H1 (cell line): ENCODE measurements at regions not wholly inside any gene's neighbourhood (a gene's known extent, or its start where the extent isn't known, plus 50 kb on each side); places are given as distances from the start of the nearest gene placed in this dataset.

Experiments
- CTCF ChIA-PET: fragments of 300-600 bp; sonication (Branson Sonifier 250); formaldehyde crosslinking; loops from one replicate; lab custom pipeline; 2021; ENCODE audit not compliant: partially characterized antibody; lab: Charles Lee
- POLR2A ChIA-PET: fragments of 300-600 bp; sonication (Branson Sonifier 250); formaldehyde crosslinking; loops from one replicate; lab custom pipeline; 2021; ENCODE audit warnings: inconsistent platforms; ENCODE audit not compliant: partially characterized antibody; lab: Charles Lee
- DNase-seq, 2 experiments: peaks; one replicate each; pipeline versions ENCODE4 v3.0.0 to v3.0.0-alpha.2; 2010 to 2022; ENCODE audit warnings: low spot score in 2 of 2, low read depth in 1 of 2, mixed read lengths in 1 of 2
- FAIRE-seq: peaks from 2 replicates; lab custom pipeline; 2011; peaks lifted over from hg19 to GRCh38; lab: Jason Lieb, UNC
- H2AFZ ChIP-seq: 2 replicates; pipeline ENCODE4 v1.8.1; 2012; ENCODE audit warnings: low read length, inconsistent platforms
- H2AK5ac ChIP-seq: 2 replicates; pipeline ENCODE4 v1.6.1; 2013; ENCODE audit warnings: low read depth, low read length
- H2BK120ac ChIP-seq: replicated peaks from 2 replicates; pipeline ENCODE3; 2013; ENCODE audit warnings: low read depth, low read length, inconsistent platforms
- H2BK12ac ChIP-seq: 2 replicates; pipeline ENCODE4 v1.6.1; 2013; ENCODE audit warnings: low read depth, low read length
- H2BK15ac ChIP-seq: 2 replicates; pipeline ENCODE4 v1.6.1; 2013; ENCODE audit warnings: low read length
- H2BK20ac ChIP-seq: 2 replicates; pipeline ENCODE4 v1.6.1; 2013; ENCODE audit warnings: low read length
- H2BK5ac ChIP-seq: 2 replicates; pipeline ENCODE4 v1.6.1; 2013; ENCODE audit warnings: low read depth, low read length
- H3K14ac ChIP-seq: 2 replicates; pipeline ENCODE4 v1.6.1; 2013; ENCODE audit warnings: inconsistent platforms; ENCODE audit not compliant: insufficient read length
- H3K18ac ChIP-seq: 2 replicates; pipeline ENCODE4 v1.6.1; 2013; ENCODE audit warnings: low read length; ENCODE audit errors: extremely low read depth
- H3K23ac ChIP-seq: 2 replicates; pipeline ENCODE4 v1.6.1; 2013; ENCODE audit warnings: inconsistent platforms; ENCODE audit not compliant: insufficient read length
- H3K23me2 ChIP-seq: 2 replicates; pipeline ENCODE4 v1.6.1; 2013; ENCODE audit warnings: low read depth, low read length
- H3K27ac ChIP-seq: 2 replicates; pipeline ENCODE4 v1.6.1; 2011; ENCODE audit warnings: low read depth, low read length, inconsistent platforms
- H3K27me3 ChIP-seq, 4 experiments: replicated peaks in 1 of 4; 1 replicate in 1 of 4; 2 replicates in 3 of 4; pipeline versions ENCODE4 v1.6.1 to v1.8.1; 2011 to 2013; ENCODE audit warnings: low read length in 3 of 4, mild to moderate bottlenecking in 3 of 4, inconsistent platforms in 2 of 4, mixed read lengths in 2 of 4, moderate library complexity in 1 of 4; ENCODE audit not compliant: control insufficient read depth in 3 of 4, insufficient read depth in 3 of 4; ENCODE audit errors: extremely low read depth in 1 of 4
- H3K36me3 ChIP-seq, 4 experiments: 2 replicates each; pipeline versions ENCODE4 v1.6.1 to v1.8.1; 2011 to 2013; ENCODE audit warnings: mild to moderate bottlenecking in 4 of 4, low read length in 3 of 4, moderate library complexity in 2 of 4, control low read depth in 1 of 4, inconsistent platforms in 1 of 4; ENCODE audit not compliant: insufficient read depth in 4 of 4, control insufficient read depth in 2 of 4
- H3K4ac ChIP-seq: replicated peaks from 2 replicates; pipeline ENCODE3; 2013; ENCODE audit warnings: low read length, low read depth, mixed read lengths, inconsistent platforms; ENCODE audit not compliant: insufficient read length
- H3K4me1 ChIP-seq, 4 experiments: replicated peaks in 1 of 4; 1 replicate in 1 of 4; 2 replicates in 3 of 4; pipeline versions ENCODE4 v1.6.1 to v1.8.1; 2011 to 2013; ENCODE audit warnings: low read length in 3 of 4, inconsistent platforms in 2 of 4, mixed read lengths in 1 of 4; ENCODE audit not compliant: insufficient read depth in 4 of 4, control insufficient read depth in 3 of 4
- H3K4me2 ChIP-seq, 2 experiments: 2 replicates each; pipeline versions ENCODE4 v1.6.1 to v1.8.1; 2011 to 2013; ENCODE audit warnings: low read depth in 2 of 2, low read length in 2 of 2, control low read depth in 1 of 2, inconsistent platforms in 1 of 2, mild to moderate bottlenecking in 1 of 2; ENCODE audit not compliant: insufficient read depth in 1 of 2
- H3K4me3 ChIP-seq, 4 experiments: fragments of 200-600, 300-600 bp in 1 of 4; sonication (generic), shearing (Covaris generic), sonication (Bioruptor Twin) in 1 of 4; 2 replicates each; pipeline versions ENCODE4 v1.5.1 to v1.8.1; 2011 to 2016; ENCODE audit warnings: low read length in 4 of 4, low read depth in 3 of 4, control low read depth in 2 of 4, inconsistent platforms in 2 of 4, mild to moderate bottlenecking in 2 of 4, mixed read lengths in 1 of 4, moderate library complexity in 1 of 4; ENCODE audit not compliant: insufficient read depth in 2 of 4; ENCODE audit errors: extremely low read depth in 1 of 4
- H3K56ac ChIP-seq: replicated peaks from 2 replicates; pipeline ENCODE3; 2013; ENCODE audit warnings: low read depth, mild to moderate bottlenecking, mixed read lengths, low read length, inconsistent platforms; ENCODE audit not compliant: insufficient read length
- H3K79me1 ChIP-seq: 2 replicates; pipeline ENCODE4 v1.6.1; 2013; ENCODE audit warnings: low read depth, low read length, control low read depth
- H3K79me2 ChIP-seq, 2 experiments: 2 replicates each; pipeline versions ENCODE4 v1.6.1 to v1.8.1; 2012 to 2013; ENCODE audit warnings: low read length in 2 of 2, mild to moderate bottlenecking in 2 of 2, inconsistent platforms in 1 of 2; ENCODE audit not compliant: insufficient read depth in 2 of 2, control insufficient read depth in 1 of 2
- H3K9ac ChIP-seq, 4 experiments: replicated peaks in 1 of 4; 1 replicate in 1 of 4; 2 replicates in 3 of 4; pipeline versions ENCODE4 v1.6.1 to v1.8.1; 2011 to 2013; ENCODE audit warnings: low read depth in 3 of 4, low read length in 3 of 4, control low read depth in 2 of 4, mild to moderate bottlenecking in 2 of 4, moderate library complexity in 2 of 4, inconsistent platforms in 1 of 4; ENCODE audit errors: extremely low read depth in 1 of 4
- H3K9me3 ChIP-seq, 2 experiments: 2 replicates each; pipeline versions ENCODE4 v1.6.1 to v1.8.1; 2012 to 2013; ENCODE audit warnings: mild to moderate bottlenecking in 2 of 2, moderate library complexity in 2 of 2, control low read depth in 1 of 2, inconsistent platforms in 1 of 2, low read depth in 1 of 2, low read length in 1 of 2, mixed read lengths in 1 of 2; ENCODE audit not compliant: insufficient read depth in 2 of 2
- H4K20me1 ChIP-seq, 2 experiments: replicated peaks in 1 of 2; 2 replicates each; pipeline versions ENCODE3 to v1.8.1; 2011 to 2013; ENCODE audit warnings: inconsistent platforms in 2 of 2, low read length in 2 of 2, mild to moderate bottlenecking in 1 of 2; ENCODE audit not compliant: insufficient read depth in 2 of 2, control insufficient read depth in 1 of 2
- H4K5ac ChIP-seq: 2 replicates; pipeline ENCODE4 v1.6.1; 2013; ENCODE audit warnings: low read length, low read depth, mixed read lengths, inconsistent platforms; ENCODE audit not compliant: insufficient read length
- H4K8ac ChIP-seq: 2 replicates; pipeline ENCODE4 v1.8.0; 2013; ENCODE audit warnings: mild to moderate bottlenecking, moderate library complexity, low read length, inconsistent platforms; ENCODE audit not compliant: insufficient read depth; ENCODE audit errors: extremely low read depth
- H4K91ac ChIP-seq: replicated peaks from 2 replicates; pipeline ENCODE3; 2013; ENCODE audit warnings: low read length, mixed read lengths, inconsistent platforms; ENCODE audit not compliant: insufficient read length
- ASH2L ChIP-seq: fragments of 200-600, 300-600 bp; sonication (generic); IDR thresholded peaks from one replicate; pipeline ENCODE4 v1.7.1; 2017; ENCODE audit warnings: low read length
- BRCA1 ChIP-seq: IDR thresholded peaks from 2 replicates; pipeline ENCODE4 v1.6.1; 2012; ENCODE audit warnings: low read depth, low read length, improper control_type of control experiment
- CBX8 ChIP-seq: fragments of 300-800, 300-1000 bp; sonication (generic); IDR thresholded peaks from 2 replicates; pipeline ENCODE4 v1.7.1; 2016; ENCODE audit warnings: low read depth, low read length, borderline replicate concordance
- CREB1 ChIP-seq: IDR thresholded peaks from 2 replicates; pipeline ENCODE4 v1.6.1; 2012; ENCODE audit warnings: inconsistent platforms
- RBBP5 ChIP-seq: IDR thresholded peaks from 2 replicates; pipeline ENCODE4 v1.7.1; 2012; ENCODE audit warnings: low read depth, mild to moderate bottlenecking, inconsistent platforms, low read length, moderate library complexity, borderline replicate concordance
- RFX5 ChIP-seq: IDR thresholded peaks from 2 replicates; pipeline ENCODE4 v1.6.1; 2011; ENCODE audit warnings: low read depth, low read length, improper control_type of control experiment, borderline replicate concordance
- SP4 ChIP-seq: IDR thresholded peaks from 2 replicates; pipeline ENCODE4 v1.6.1; 2012; ENCODE audit warnings: low read length, inconsistent platforms
- TCF12 ChIP-seq: IDR thresholded peaks from 2 replicates; pipeline ENCODE4 v1.6.1; 2011; ENCODE audit warnings: low read depth, mild to moderate bottlenecking, low read length
- TF ChIP-seq, protein P1 (sequence below), 3 experiments: IDR thresholded peaks; 1 replicate in 2 of 3; 2 replicates in 1 of 3; pipeline versions ENCODE4 v1.5.1 to v1.6.1; 2011; ENCODE audit warnings: low read length in 3 of 3, mild to moderate bottlenecking in 3 of 3, inconsistent platforms in 2 of 3, low read depth in 1 of 3, moderate library complexity in 1 of 3; ENCODE audit not compliant: insufficient read depth in 1 of 3; ENCODE audit errors: control extremely low read depth in 1 of 3
- TF ChIP-seq, protein P2 (sequence below): IDR thresholded peaks from 2 replicates; pipeline ENCODE4 v1.6.1; 2011; ENCODE audit warnings: low read depth, mild to moderate bottlenecking, low read length; ENCODE audit not compliant: insufficient read depth

DNA sequence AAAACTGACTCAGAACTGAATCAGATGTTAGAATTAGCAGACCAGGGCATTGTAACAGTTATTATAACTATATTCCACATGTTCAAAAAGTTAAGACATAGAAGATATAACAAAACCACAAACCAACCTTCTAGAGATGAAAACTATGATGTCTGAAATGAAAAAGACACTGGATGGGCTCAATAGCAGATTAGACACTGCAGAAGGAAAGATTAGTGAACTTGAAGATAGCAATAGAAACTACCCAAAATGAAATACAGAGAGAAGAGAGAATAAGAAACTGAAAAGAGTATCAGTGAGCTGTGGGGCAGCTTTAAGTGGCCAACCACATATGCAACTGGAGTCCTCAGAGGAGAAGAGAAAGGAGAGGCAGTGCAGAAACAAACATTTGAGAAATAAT is 132.0 kb upstream of the ATP2B2 start:
- Histone ChIP-seq H4K20me1 (no peaks in the 10 kb centered on the region), H2AFZ (no peak overlapping the region), H3K4me1 (no peaks in the 10 kb centered on the region), H3K27ac (no peak overlapping the region), H3K4me3 (no peak overlapping the region), H3K4ac (no peak overlapping the region), H2BK5ac (no peak overlapping the region), H3K36me3 (no peaks in the 10 kb centered on the region), H3K79me1 (no peaks in the 10 kb centered on the region), H3K23me2 (peaks cover 4% of the 10 kb centered on the region; the same call in 1 of the 2 replicates), H3K9ac (no peak overlapping the region), H2BK20ac (no peak overlapping the region), H4K91ac (no peak overlapping the region), H3K9me3 (peaks cover 3 to 6% of the 10 kb centered on the region in 2 experiments; a peak in 1 of 4 replicates), H3K4me2 (no peak overlapping the region), H3K14ac (no peak overlapping the region), H2AK5ac (no peak overlapping the region), H3K23ac (no peak overlapping the region), H3K56ac (no peak overlapping the region), H3K27me3 (no peaks in the 10 kb centered on the region; a peak in 1 of 7 replicates), H3K18ac (no peak overlapping the region), H2BK12ac (no peak overlapping the region), H4K8ac (no peak overlapping the region), H3K79me2 (no peaks in the 10 kb centered on the region), H2BK15ac (no peak overlapping the region), H2BK120ac (no peak overlapping the region), H4K5ac (no peak overlapping the region)
- FAIRE-seq (no peak), DNase-seq (no peak)
- ChIA-PET CTCF (interaction anchor here (0.6 kb wide), 1 partner anchor 102 kb away, joined by 3 read pairs; no protein-coding TSS in a partner anchor), POLR2A (interaction anchor here (0.6 kb wide), 1 partner anchor 371 kb away, joined by 3 read pairs; no protein-coding TSS in a partner anchor)
- TF ChIP-seq CREB1 (no peak), SP4 (no peak), ASH2L (no peak), RBBP5 (no peak), RFX5 (no peak), TCF12 (no peak), BRCA1 (no peak), CBX8 (no peak)
- TF ChIP-seq, protein P1, sequence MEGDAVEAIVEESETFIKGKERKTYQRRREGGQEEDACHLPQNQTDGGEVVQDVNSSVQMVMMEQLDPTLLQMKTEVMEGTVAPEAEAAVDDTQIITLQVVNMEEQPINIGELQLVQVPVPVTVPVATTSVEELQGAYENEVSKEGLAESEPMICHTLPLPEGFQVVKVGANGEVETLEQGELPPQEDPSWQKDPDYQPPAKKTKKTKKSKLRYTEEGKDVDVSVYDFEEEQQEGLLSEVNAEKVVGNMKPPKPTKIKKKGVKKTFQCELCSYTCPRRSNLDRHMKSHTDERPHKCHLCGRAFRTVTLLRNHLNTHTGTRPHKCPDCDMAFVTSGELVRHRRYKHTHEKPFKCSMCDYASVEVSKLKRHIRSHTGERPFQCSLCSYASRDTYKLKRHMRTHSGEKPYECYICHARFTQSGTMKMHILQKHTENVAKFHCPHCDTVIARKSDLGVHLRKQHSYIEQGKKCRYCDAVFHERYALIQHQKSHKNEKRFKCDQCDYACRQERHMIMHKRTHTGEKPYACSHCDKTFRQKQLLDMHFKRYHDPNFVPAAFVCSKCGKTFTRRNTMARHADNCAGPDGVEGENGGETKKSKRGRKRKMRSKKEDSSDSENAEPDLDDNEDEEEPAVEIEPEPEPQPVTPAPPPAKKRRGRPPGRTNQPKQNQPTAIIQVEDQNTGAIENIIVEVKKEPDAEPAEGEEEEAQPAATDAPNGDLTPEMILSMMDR (IDR thresholded peaks at IDR 0.05; ENCODE audit: control extremely low read depth in 1 of 3, insufficient read depth in 1 of 3, low read depth in 1 of 3, low read length in 3 of 3): no peak
- TF ChIP-seq, protein P2, sequence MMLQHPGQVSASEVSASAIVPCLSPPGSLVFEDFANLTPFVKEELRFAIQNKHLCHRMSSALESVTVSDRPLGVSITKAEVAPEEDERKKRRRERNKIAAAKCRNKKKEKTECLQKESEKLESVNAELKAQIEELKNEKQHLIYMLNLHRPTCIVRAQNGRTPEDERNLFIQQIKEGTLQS: no peak
